Osteoblast (primary cell): ENCODE measurements at regions not wholly inside any gene's neighbourhood (a gene's known extent, or its start where the extent isn't known, plus 50 kb on each side); places are given as distances from the start of the nearest gene placed in this dataset.
"Not testable (repeated sequence)": the region's sequence is repeated elsewhere in the genome, so short reads cannot be mapped to it uniquely, and the experiment has no call there.

Source experiments
- DNase-seq: peaks from one replicate; pipeline ENCODE4 v3.0.0; 2011; ENCODE audit warnings: low spot score, mixed read lengths; ENCODE audit not compliant: insufficient read length; ENCODE audit errors: missing footprints
- H2AFZ ChIP-seq: 2 replicates; pipeline ENCODE4 v1.6.0; 2011; ENCODE audit warnings: mild to moderate bottlenecking, low read length
- H3K27ac ChIP-seq: 2 replicates; pipeline ENCODE4 v1.5.1; 2011; ENCODE audit warnings: mild to moderate bottlenecking, low read depth, low read length, moderate library complexity
- H3K27me3 ChIP-seq: 2 replicates; pipeline ENCODE4 v1.6.0; 2012; ENCODE audit warnings: mild to moderate bottlenecking, control low read depth, inconsistent platforms, low read length, moderate library complexity; ENCODE audit not compliant: insufficient read depth
- H3K36me3 ChIP-seq: 2 replicates; pipeline ENCODE4 v1.5.1; 2011; ENCODE audit warnings: mild to moderate bottlenecking, low read length, control low read depth, moderate library complexity; ENCODE audit not compliant: insufficient read depth
- H3K4me1 ChIP-seq: 2 replicates; pipeline ENCODE4 v1.5.1; 2011; ENCODE audit warnings: mild to moderate bottlenecking, low read length, control low read depth, moderate library complexity; ENCODE audit not compliant: insufficient read depth
- H3K4me2 ChIP-seq: 2 replicates; pipeline ENCODE4 v1.6.0; 2011; ENCODE audit warnings: mild to moderate bottlenecking, low read length; ENCODE audit not compliant: insufficient read depth
- H3K4me3 ChIP-seq: fragments of 200-600 bp; sonication (generic); 3 replicates; pipeline ENCODE4 v1.5.1; 2012; ENCODE audit warnings: mild to moderate bottlenecking, low read length, inconsistent platforms; ENCODE audit not compliant: insufficient read depth
- H3K79me2 ChIP-seq: 2 replicates; pipeline ENCODE4 v1.6.0; 2012; ENCODE audit warnings: mild to moderate bottlenecking, low read length, control low read depth, inconsistent platforms; ENCODE audit not compliant: insufficient read depth
- H3K9me3 ChIP-seq: 2 replicates; pipeline ENCODE4 v1.5.1; 2011; ENCODE audit warnings: low read depth, low read length, control low read depth
- H4K20me1 ChIP-seq: 2 replicates; pipeline ENCODE4 v1.6.0; 2012; ENCODE audit warnings: mild to moderate bottlenecking, low read length, control low read depth; ENCODE audit not compliant: insufficient read depth

- H3K4me1 ChIP-seq, H2AFZ ChIP-seq, H4K20me1 ChIP-seq, H3K79me2 ChIP-seq, H3K9me3 ChIP-seq, H3K36me3 ChIP-seq, DNase-seq, H3K4me2 ChIP-seq, H3K27ac ChIP-seq, H3K4me3 ChIP-seq, H3K27me3 ChIP-seq: not testable (repeated sequence)
Observed at GRCh38 chr11:49750447-49750846, 201.7 kb upstream of the OR4C13 start.

- DNase-seq, H3K36me3 ChIP-seq, H3K4me3 ChIP-seq, H3K9me3 ChIP-seq, H3K4me2 ChIP-seq, H2AFZ ChIP-seq, H4K20me1 ChIP-seq, H3K27me3 ChIP-seq, H3K4me1 ChIP-seq, H3K27ac ChIP-seq, H3K79me2 ChIP-seq: not testable (repeated sequence)
Observed at GRCh38 chr11:49750960-49751359, 201.2 kb upstream of the OR4C13 start.

- H3K27ac ChIP-seq, result not testable (repeated sequence)
Observed at GRCh38 chr11:49780791-49781190, 171.4 kb upstream of the OR4C13 start.

GRCh38 chr11:49782000-49782399 lies 170.2 kb upstream of the OR4C13 start:
- not testable (repeated sequence) for H2AFZ ChIP-seq, H3K27ac ChIP-seq, H3K36me3 ChIP-seq, H3K4me2 ChIP-seq, H3K4me3 ChIP-seq, H3K27me3 ChIP-seq, H4K20me1 ChIP-seq, DNase-seq, H3K79me2 ChIP-seq, H3K9me3 ChIP-seq, H3K4me1 ChIP-seq

More at GRCh38 chr11:49780791-49781190, 171.4 kb upstream of the OR4C13 start:
- H3K4me3 ChIP-seq, DNase-seq, H3K27me3 ChIP-seq, H4K20me1 ChIP-seq, H3K79me2 ChIP-seq, H3K4me1 ChIP-seq, H2AFZ ChIP-seq, H3K9me3 ChIP-seq, H3K4me2 ChIP-seq, H3K36me3 ChIP-seq: not testable (repeated sequence)

DNA sequence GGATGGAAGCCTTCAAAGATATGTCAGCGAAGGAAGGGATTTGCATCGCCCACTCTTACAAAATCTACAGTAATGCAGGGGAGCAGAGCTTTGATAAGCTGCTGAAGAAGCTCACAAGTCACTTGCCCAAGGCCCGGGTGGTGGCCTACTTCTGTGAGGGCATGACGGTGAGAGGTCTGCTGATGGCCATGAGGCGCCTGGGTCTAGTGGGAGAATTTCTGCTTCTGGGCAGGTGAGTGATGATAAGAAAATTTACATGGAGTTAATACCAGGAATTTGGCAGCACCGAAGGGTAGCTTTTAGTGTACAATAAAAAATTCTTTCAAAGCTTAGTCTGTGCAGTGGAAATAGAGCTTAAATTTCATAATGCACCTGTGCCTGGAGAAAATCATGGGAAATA lies 168.3 kb upstream of the OR4C13 start:
- not testable (repeated sequence) for H3K4me2 ChIP-seq, H3K79me2 ChIP-seq, H3K9me3 ChIP-seq, H3K36me3 ChIP-seq, H2AFZ ChIP-seq, DNase-seq, H4K20me1 ChIP-seq, H3K27me3 ChIP-seq, H3K27ac ChIP-seq, H3K4me1 ChIP-seq, H3K4me3 ChIP-seq

GRCh38 chr11:49789787-49790186 lies 162.4 kb upstream of the OR4C13 start:
- not testable (repeated sequence) for H3K4me1 ChIP-seq, H3K36me3 ChIP-seq, H3K79me2 ChIP-seq, H3K9me3 ChIP-seq, H3K27me3 ChIP-seq, DNase-seq, H3K4me3 ChIP-seq, H2AFZ ChIP-seq, H3K27ac ChIP-seq, H3K4me2 ChIP-seq, H4K20me1 ChIP-seq

DNA sequence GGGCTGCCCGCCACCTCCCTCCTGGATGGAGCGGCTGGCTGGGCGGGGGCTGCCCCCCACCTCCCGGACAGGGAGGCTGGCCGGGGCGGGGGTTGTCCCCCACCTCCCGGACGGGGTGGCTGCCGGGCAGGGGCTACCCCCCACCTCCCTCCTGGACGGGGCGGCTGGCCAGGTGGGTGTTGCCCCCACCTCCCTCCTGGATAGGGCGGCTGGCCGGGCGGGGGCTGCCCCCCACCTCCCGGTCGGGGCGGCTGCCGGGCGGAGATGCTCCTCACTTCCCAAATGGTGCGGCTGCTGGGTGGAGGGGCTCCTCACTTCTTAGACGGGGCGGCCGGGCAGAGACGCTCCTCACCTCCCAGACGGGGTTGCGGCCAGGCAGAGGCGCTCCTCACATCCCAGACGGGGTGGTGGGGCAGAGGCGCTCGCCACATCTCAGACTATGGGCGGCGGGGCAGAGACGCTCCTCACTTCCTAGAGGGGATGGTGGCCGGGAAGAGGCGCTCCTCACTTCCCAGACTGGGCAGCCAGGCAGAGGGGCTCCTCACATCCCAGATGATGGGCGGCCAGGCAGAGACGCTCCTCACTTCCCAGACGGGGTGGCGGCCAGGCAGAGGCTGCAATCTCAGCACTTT lies 153.9 kb upstream of the OR4C13 start:
- H2AFZ ChIP-seq, H3K4me3 ChIP-seq, H3K4me2 ChIP-seq, H4K20me1 ChIP-seq, H3K79me2 ChIP-seq, H3K27ac ChIP-seq, DNase-seq, H3K27me3 ChIP-seq, H3K36me3 ChIP-seq, H3K9me3 ChIP-seq, H3K4me1 ChIP-seq: not testable (repeated sequence)

DNA sequence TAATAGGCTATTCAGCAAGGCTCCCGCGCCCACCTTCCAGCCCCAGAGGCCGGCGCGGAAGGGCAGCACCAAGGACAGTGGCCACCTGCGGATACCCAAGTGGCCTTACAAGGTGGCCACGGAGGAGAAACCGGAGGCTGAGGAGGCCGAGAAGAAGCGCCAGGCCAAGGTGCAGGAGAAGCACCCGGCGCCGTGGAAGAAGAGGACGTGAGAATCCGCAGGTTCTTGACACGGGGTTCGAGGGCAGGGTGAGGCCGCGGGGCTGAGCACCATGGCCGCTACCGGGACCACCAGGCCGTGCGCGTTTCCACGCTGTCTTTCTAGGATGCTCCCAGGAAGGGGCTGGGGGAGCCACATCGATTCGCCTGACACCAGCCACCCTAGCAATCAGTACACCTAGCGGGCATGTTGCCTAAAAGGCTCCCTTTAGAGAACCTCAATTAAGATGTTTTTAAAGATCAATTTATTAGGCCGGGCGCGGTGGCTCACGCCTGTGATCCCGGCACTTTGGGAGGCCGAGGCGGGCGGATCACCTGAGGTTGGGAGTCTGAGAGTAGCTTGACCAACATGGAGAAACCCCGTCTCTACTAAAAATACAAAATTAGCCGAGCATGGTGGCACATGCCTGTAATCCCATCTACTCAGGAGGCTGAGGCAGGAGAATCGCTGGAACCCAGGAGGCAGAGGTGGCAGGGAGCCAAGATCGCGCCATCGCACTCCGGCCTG lies 134.3 kb upstream of the OR4C13 start:
- H4K20me1 ChIP-seq, H3K36me3 ChIP-seq, H3K79me2 ChIP-seq, H3K4me1 ChIP-seq, H3K4me2 ChIP-seq, H3K27me3 ChIP-seq, H3K4me3 ChIP-seq, H3K9me3 ChIP-seq, H3K27ac ChIP-seq, DNase-seq, H2AFZ ChIP-seq: not testable (repeated sequence)

GRCh38 chr11:49823188-49823587 lies 129.0 kb upstream of the OR4C13 start:
- H3K9me3 ChIP-seq, H3K36me3 ChIP-seq, H4K20me1 ChIP-seq, DNase-seq, H2AFZ ChIP-seq, H3K4me1 ChIP-seq, H3K4me3 ChIP-seq, H3K79me2 ChIP-seq, H3K27ac ChIP-seq, H3K27me3 ChIP-seq, H3K4me2 ChIP-seq: not testable (repeated sequence)
